ENCODE measurements at regions not wholly inside any gene's neighbourhood (a gene's known extent, or its start where the extent isn't known, plus 50 kb on each side); places are given as distances from the start of the nearest gene placed in this dataset.

DNA sequence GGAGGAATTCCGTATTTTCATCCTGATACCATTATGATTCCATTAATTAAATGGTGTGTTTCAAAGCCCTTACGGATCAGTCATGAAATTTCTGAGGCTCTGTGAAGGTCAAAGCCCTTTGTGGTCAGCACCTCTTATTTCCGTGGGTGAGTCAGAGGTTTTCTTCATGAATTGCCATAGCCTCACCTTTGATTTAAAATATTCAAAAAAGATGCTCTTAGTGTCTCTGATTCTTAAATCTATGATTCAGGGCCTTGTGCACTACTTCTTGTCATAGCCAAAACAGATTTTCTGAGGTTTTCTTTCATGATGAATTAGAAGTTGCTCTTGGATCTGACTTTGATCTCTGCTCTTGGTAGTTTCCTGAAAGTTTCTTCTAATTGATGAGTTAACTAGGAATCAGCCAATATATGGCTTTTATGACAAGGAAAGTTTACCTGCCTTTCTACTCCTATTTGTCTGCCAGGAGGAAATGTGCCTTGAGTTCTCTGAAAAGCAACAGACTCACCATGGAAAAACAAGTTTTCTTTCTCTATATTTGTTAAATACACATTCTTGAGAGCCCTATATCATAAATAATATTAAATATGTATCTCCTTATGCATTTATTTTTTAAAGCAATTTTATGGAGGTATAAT is 613.0 kb downstream of the UTRN start:
- Histone ChIP-seq H3K9me3 (no peaks in the 10 kb centered on the region), H3K36me3 (no peaks in the 10 kb centered on the region), H3K4me1 (no peaks in the 10 kb centered on the region), H3K27me3 (no peaks in the 10 kb centered on the region), H3K27ac (no peak overlapping the region), H3K4me3 (no peak overlapping the region)
- 92 to 94% methylated on average over 3 of the region's 3 CpGs for WGBS, 2 donors
- no peak for DNase-seq
- no peak for ATAC-seq (ENCODE audit: low FRiP score in 2 of 2)
- TF ChIP-seq POLR2AphosphoS5 (IDR thresholded peaks at IDR 0.05), result no peak
- TF ChIP-seq POLR2A (IDR thresholded peaks at IDR 0.05), result no peak
- TF ChIP-seq, protein P1, sequence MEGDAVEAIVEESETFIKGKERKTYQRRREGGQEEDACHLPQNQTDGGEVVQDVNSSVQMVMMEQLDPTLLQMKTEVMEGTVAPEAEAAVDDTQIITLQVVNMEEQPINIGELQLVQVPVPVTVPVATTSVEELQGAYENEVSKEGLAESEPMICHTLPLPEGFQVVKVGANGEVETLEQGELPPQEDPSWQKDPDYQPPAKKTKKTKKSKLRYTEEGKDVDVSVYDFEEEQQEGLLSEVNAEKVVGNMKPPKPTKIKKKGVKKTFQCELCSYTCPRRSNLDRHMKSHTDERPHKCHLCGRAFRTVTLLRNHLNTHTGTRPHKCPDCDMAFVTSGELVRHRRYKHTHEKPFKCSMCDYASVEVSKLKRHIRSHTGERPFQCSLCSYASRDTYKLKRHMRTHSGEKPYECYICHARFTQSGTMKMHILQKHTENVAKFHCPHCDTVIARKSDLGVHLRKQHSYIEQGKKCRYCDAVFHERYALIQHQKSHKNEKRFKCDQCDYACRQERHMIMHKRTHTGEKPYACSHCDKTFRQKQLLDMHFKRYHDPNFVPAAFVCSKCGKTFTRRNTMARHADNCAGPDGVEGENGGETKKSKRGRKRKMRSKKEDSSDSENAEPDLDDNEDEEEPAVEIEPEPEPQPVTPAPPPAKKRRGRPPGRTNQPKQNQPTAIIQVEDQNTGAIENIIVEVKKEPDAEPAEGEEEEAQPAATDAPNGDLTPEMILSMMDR (IDR thresholded peaks at IDR 0.05), result no peak
- TF ChIP-seq EP300 (IDR thresholded peaks at IDR 0.05), result no peak

DNA sequence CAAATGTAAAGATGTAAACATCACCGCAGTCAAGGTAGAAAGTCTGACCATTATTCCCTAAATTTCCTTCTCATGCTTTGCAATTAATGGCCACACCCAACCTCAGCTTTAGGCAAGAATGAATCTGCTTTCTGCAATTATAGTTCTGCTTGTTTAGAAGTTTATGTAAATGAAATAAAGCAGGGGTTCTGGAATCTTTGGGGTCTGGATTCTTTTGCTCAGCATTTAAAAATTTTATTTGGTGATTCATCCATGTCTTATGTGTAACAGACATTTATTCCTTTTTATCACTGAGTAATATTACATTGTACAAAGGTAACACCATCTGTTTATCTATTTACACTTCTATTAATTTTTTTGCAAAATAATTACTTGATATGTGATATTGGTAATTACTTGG is 613.6 kb downstream of the UTRN start:
- Histone ChIP-seq H3K36me3 (no peaks in the 10 kb centered on the region), H3K4me1 (no peaks in the 10 kb centered on the region), H3K4me3 (no peak overlapping the region), H3K27me3 (no peaks in the 10 kb centered on the region), H3K27ac (no peak overlapping the region), H3K9me3 (no peaks in the 10 kb centered on the region)
- ATAC-seq (ENCODE audit: low FRiP score in 2 of 2) (no peak), DNase-seq (no peak)
- no peak for TF ChIP-seq POLR2AphosphoS5 (IDR thresholded peaks at IDR 0.05)
- no peak for TF ChIP-seq EP300 (IDR thresholded peaks at IDR 0.05)
- TF ChIP-seq, protein P1 (IDR thresholded peaks at IDR 0.05), result no peak
- TF ChIP-seq POLR2A (IDR thresholded peaks at IDR 0.05), result no peak
- 94 to 95% methylated on average over 1 of the region's 1 CpG for WGBS, 2 donors

DNA sequence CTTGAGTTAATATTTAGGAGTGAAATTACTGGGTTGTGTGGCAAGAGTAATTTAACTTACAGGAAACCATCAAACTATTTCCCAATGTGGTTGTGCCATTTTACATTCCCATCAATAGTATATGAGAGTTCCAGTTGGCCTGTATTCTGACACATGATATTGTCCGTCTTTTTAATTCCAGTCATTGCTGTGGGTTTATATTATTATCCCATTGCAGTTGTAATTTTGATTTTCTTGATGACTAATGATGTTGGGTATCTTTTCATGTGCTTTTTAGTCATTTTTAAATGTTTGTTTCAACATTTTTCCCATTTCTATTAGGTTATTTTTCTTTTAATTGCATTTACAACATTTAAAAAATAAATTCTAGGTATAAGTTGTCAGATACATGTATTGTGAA is 614.0 kb downstream of the UTRN start:
- Histone ChIP-seq H3K36me3 (no peaks in the 10 kb centered on the region), H3K4me1 (no peaks in the 10 kb centered on the region), H3K4me3 (no peak overlapping the region), H3K27me3 (no peaks in the 10 kb centered on the region), H3K27ac (no peak overlapping the region), H3K9me3 (no peaks in the 10 kb centered on the region)
- ATAC-seq (ENCODE audit: low FRiP score in 2 of 2) (no peak), DNase-seq (no peak)
- no peak for TF ChIP-seq POLR2A (IDR thresholded peaks at IDR 0.05)
- no peak for TF ChIP-seq POLR2AphosphoS5 (IDR thresholded peaks at IDR 0.05)
- no peak for TF ChIP-seq EP300 (IDR thresholded peaks at IDR 0.05)
- TF ChIP-seq, protein P1 (IDR thresholded peaks at IDR 0.05), result no peak
- WGBS, 2 donors, result 75 to 84% methylated on average over 1 of the region's 1 CpG

DNA sequence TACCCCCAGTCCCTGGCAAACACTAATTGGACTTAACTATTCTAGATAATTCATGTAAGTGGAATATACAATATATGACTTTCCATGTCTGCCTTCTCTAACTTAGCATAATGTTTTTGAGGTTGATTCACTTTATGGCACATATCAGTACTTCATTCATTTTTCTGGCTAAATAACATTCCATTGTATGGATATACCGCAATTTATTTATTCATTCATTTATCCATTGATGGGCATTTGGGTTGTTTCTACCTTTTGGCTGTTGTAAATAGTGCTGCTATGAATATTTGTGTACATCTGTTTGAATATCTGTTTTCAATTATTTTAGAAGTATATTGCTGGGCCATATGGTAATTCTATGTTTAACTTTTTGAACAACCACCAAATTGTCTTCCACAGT is 616.3 kb downstream of the UTRN start:
- Histone ChIP-seq H3K4me1 (no peaks in the 10 kb centered on the region), H3K9me3 (no peaks in the 10 kb centered on the region), H3K4me3 (no peak overlapping the region), H3K36me3 (no peaks in the 10 kb centered on the region), H3K27me3 (no peaks in the 10 kb centered on the region), H3K27ac (no peak overlapping the region)
- TF ChIP-seq POLR2AphosphoS5 (IDR thresholded peaks at IDR 0.05), result no peak
- TF ChIP-seq, protein P1 (IDR thresholded peaks at IDR 0.05), result no peak
- TF ChIP-seq POLR2A (IDR thresholded peaks at IDR 0.05), result no peak
- no peak for TF ChIP-seq EP300 (IDR thresholded peaks at IDR 0.05)
- DNase-seq, result no peak
- ATAC-seq (ENCODE audit: low FRiP score in 2 of 2), result no peak
- 94% methylated on average over 1 of the region's 1 CpG for WGBS, 2 donors

DNA sequence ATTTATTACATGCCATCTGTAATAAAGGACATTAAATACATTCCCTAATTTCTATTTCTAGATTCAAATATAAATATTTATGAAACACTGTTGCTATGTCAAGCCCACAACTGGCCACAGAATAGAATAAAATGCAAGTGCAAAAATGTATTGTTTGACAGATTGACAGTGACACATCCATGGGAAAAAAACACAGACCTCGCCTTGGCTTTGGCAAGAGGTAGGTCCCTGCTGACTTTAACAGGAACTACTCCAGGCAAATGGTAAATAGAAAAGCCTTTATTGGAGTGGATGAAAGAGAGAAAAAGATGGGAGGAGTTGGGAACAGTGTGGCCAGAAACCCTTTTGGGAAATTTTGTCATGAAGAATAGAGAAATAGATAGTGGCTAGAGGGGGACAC is 622.9 kb downstream of the UTRN start:
- no peaks in the 10 kb centered on the region for H3K36me3 ChIP-seq
- H3K27me3 ChIP-seq, result no peaks in the 10 kb centered on the region
- no peak overlapping the region for H3K27ac ChIP-seq
- no peaks in the 10 kb centered on the region for H3K4me1 ChIP-seq
- no peak for DNase-seq
- no peak for ATAC-seq (ENCODE audit: low FRiP score in 2 of 2)
- H3K9me3 ChIP-seq, result no peaks in the 10 kb centered on the region
- WGBS, 2 donors, result 46 to 74% methylated on average over 1 of the region's 1 CpG
- H3K4me3 ChIP-seq, result no peak overlapping the region
- no peak for TF ChIP-seq POLR2A (IDR thresholded peaks at IDR 0.05)
- TF ChIP-seq, protein P1 (IDR thresholded peaks at IDR 0.05), result no peak

All from upper lobe of left lung (tissue), 6 donors.